Posterior cingulate gyrus (tissue), 11 donors: ENCODE measurements at regions not wholly inside any gene's neighbourhood (a gene's known extent, or its start where the extent isn't known, plus 50 kb on each side); places are given as distances from the start of the nearest gene placed in this dataset.

ENCODE experiments used
- DNase-seq, 10 donors: peaks; one replicate each; pipeline versions ENCODE4 v3.0.0 to v3.0.0-alpha.2; 2020 to 2021; ENCODE audit warnings: mixed read lengths in 3 of 10
- intact Hi-C: fragments of 100-400 bp; cut with DNase I; formaldehyde crosslinking; loops from one replicate; pipeline ENCODE4 v1.15.1; 2023

DNA sequence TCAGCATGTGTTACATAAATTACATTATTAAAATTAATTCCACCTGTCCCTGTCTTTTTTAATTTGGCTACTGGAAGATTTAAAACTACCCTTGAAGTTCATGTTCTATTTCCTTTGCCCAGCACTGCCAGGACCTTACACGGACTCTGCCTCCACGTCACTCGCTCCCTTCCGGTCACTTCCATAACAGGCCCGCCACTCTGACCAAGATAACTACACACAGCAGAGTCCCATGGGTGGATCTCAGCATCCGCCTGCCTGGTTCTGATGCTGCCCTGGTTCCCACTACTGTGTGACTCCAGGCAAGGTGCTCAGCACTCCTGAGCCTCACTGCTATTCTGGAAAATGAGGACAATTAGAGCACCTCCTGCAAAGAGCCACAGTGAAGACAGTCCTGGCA, 153.3 kb upstream of the ERG start:
- intact Hi-C loops, result no loop called here
- DNase-seq, result no peak

GRCh38 chr21:38652396-38652795, 153.3 kb upstream of the ETS2 start:
- intact Hi-C loops, result no loop called here

GRCh38 chr21:38654580-38654979, 151.1 kb upstream of the ETS2 start:
- no peak for DNase-seq

More at GRCh38 chr21:38652396-38652795, 153.3 kb upstream of the ETS2 start:
- DNase-seq, result no peak

GRCh38 chr21:38658511-38658910, 147.2 kb upstream of the ETS2 start:
- DNase-seq, result no peak
- intact Hi-C loops, result no loop called here

More at GRCh38 chr21:38654580-38654979, 151.1 kb upstream of the ETS2 start:
- intact Hi-C loops, result no loop called here

GRCh38 chr21:38659936-38660332, 145.8 kb upstream of the ETS2 start:
- intact Hi-C loops, result no loop called here

DNA sequence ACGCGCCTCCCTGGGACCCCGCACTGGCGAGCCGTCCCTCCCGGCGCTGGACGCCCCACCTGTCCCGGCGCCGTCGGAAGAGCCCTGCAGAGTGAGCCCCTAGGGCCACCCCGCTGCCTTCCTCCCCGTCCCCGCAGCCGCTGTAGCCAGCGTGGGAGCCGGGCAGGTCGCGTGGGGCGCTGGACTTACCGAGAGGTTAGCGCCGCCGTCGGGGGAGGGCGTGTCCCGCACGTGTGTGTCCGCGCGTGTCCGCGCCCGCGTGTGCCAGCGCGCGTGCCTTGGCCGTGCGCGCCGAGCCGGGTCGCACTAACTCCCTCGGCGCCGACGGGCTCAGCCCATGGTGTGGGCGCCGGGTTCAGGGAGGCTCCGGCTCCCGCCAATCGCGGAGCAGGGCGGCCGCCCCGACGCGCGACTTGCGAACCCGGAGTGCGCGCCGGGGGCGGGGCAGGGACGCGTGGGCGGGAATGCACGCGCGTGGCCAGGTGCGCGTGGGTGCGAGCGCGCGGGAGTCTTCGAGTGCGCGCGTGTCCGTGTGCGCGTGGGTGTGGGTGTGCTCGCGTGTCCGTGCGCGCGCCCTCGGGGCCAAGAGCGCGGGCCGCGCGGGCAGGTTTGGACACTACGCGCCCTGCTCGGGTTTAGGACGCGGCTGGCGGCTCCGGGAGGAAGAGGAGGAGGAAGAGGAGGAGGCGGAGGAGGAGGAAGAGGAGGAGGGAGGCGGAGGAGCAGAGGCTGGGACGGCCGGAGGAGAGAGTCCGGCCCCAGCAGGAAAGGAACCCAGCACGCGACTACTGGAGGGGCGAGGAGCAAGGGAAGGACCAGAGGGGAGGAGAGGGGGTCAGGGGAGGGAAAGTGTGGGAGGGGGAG, 145.2 kb upstream of the ETS2 start:
- intact Hi-C loops, result no loop called here

More at GRCh38 chr21:38659936-38660332, 145.8 kb upstream of the ETS2 start:
- no peak for DNase-seq

DNA sequence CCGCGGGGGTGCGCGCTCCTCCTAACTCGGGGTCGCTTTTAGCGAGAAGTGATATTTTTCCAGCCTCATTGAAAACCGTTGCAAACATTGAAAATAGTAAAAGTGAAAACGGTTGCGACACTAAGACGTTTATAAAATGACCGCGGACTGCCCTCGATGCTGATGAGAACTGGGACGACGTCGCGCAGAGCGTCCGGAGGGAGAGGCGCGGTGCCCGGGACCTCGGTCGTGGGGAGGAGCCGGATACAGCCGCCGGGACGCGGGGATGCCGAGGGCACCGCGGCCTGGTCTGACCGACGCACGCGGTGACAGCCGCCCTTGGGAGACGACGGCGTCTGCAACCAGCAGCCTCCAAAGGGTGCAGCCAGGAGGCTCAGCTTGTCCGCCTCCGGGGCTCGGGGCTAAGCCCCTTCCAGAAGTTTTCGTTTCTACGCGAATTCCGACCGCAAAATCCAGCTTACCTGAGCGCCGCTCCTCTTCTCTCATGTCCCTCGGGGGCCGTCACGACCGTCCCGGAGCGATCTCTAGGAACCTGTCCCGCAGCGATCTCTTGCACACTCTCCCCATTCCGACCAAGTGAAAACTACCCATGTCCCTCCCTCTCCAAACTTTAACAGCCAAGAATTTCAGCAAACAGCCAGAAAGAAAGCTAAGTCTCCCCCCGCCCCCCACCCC, 144.4 kb upstream of the ETS2 start:
- intact Hi-C loops, result no loop called here
- no peak for DNase-seq

More for the DNA sequence above, 145.2 kb upstream of the ETS2 start:
- no peak for DNase-seq

GRCh38 chr21:38661889-38662568, 143.7 kb upstream of the ETS2 start:
- no peak for DNase-seq
- intact Hi-C loops, result no loop called here

DNA sequence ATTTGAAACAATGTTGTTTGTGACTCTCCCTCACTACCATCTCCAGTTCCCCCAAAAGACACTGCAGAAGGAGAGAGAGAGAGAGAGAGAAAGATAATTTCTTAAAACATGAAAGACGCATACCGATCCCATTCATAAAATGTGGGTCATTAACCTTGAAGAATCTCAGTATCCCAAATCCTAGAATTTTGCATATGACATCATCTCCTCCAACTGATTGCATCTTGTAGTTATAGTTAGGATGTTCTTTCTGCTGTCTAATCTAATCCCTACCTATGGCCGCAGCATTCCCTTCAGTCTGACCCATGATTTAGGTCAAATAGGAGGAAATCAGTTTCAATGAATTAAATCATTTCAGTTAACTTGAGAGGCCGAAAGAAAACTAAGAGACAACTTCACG, 142.4 kb upstream of the ETS2 start:
- DNase-seq, result no peak
- intact Hi-C loops, result no loop called here

GRCh38 chr21:38664315-38664714, 141.4 kb upstream of the ETS2 start:
- intact Hi-C loops, result no loop called here
- DNase-seq, result no peak

GRCh38 chr21:38664841-38665240, 140.9 kb upstream of the ETS2 start:
- DNase-seq, result no peak
- intact Hi-C loops, result no loop called here

DNA sequence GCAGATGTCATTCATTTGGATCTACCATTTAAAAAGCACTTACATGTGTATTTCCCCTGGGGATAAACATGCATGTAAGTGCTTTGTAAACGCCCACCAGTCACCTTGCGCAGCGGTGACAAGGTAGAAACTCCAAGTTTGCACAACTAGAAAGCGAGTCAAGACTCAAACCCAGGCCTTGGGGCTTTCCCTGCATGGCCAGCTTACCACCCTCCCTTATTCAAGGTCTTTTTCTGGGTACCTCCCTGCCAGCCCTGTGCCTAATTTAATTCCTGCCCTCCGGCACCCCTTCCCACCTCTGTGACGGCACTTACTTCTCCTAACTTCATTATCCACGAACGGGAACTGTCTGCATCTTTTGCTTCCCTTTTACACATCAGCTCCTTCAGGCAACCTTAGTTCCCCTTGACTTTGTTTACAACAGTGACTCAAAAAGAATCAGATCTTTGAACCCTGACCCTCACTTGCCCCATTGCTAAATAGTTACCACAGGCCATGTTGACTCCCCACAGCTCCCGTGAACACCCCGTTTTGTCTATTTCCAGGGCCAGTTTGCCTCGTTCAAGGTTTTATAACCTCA, 138.3 kb upstream of the ETS2 start:
- intact Hi-C loops, result no loop called here
- DNase-seq, result no peak

DNA sequence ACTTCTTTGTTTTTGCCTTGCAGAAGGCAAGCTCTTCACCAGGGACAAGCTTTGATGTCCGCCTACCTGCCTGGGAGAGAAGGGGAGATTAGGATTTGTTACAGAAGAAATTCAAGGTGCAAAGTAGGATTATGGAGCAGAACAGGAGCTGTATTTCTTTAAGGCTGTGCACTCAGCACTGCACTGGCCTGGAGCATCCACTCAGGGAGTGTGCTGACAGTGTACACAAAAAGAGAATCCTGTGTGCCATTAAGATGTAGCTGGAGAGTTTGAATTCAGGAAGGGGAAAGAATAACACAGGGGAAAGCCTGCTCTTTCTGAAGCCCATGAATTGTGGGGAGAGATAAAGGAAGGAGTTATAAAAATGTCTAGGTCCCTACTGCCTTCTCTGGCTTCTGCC, 137.7 kb upstream of the ETS2 start:
- DNase-seq, result no peak

DNA sequence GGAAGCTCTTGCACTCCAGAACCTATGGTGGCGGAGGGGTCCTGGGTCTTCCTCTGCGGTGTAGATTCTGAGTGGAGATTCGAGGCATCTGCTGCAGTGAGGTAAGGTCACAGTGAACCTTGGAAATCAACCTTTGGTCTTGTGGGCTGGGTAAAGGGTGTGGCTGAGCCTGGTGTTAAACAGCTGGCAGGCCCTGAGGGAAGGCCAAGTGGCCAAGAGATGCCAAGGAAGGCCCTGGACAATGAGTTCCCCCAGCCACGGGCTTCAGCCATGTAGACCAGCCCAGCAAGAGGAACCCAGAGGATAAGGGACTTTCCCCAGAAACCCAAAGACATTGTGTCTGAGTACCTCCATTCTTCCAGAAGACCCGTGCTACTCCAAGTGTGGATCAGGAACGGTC, 137.2 kb upstream of the ETS2 start:
- intact Hi-C loops, result no loop called here

More for the DNA sequence above, 137.7 kb upstream of the ETS2 start:
- intact Hi-C loops, result no loop called here

DNA sequence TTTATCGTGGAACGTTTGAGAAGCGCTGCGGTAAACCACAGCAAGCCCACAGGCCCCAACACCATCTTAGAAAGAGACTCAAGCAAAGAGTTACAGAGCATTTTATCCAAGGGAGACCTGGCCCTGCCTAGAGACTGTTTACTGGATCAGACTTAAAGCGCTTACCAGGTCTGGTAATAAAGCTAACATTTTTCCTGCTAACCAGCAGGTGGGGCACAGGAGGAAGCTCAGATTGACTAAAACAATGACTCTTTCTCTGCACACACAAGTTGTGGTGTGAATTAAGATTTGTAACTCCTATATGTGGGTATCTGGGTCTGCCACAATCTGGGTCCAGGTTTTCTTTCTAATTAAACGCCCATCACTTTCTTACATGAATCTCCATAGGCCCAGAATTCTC, 136.5 kb upstream of the ETS2 start:
- DNase-seq, result no peak
- intact Hi-C loops, result no loop called here

More for the DNA sequence above, 137.2 kb upstream of the ETS2 start:
- DNase-seq, result no peak

DNA sequence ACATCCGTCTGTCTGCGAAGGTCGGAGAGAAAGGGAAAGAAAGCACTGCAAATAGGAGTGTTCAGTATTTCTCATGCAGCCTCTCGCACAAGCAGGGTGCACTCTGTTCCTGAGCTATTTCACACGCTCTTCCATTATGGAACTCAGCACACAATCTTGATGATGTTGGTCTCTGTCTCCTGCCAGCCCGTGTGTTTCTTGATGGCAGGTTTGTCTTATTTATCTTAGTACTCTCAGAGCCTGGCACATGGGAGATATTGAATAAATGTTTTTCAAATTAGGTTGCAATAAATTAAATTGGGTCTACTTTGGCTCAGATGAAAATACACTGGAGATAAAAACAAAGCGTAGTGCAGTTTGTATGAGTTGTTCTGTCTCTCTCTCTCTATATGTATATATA, 134.9 kb upstream of the ETS2 start:
- no peak for DNase-seq
- intact Hi-C loops, result no loop called here

GRCh38 chr21:38671773-38672172, 134.0 kb upstream of the ETS2 start:
- no peak for DNase-seq
- intact Hi-C loops, result no loop called here

GRCh38 chr21:38675182-38675824, 130.4 kb upstream of the ETS2 start:
- intact Hi-C loops, result no loop called here
- DNase-seq, result no peak

DNA sequence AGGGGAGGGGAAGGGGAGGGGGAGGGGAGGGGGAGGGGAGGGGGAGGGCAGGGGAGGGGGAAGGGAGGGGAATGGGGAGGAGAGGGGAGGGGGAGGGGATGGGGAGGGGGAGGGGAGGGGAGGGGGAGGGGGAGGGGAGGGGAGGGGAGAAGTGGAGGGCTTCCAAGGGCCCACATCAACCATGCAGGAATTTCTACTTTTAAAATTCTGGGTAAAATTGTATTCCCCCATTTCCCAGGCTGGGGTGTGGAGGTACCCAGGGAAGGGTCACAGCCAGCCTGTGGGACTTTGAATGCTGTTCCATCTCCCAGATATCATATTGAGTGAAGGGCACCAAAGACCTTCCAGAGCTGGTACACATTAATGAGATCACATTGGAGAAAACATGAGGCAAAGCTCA, 126.9 kb upstream of the ETS2 start:
- DNase-seq, result no peak
- intact Hi-C loops, result no loop called here

DNA sequence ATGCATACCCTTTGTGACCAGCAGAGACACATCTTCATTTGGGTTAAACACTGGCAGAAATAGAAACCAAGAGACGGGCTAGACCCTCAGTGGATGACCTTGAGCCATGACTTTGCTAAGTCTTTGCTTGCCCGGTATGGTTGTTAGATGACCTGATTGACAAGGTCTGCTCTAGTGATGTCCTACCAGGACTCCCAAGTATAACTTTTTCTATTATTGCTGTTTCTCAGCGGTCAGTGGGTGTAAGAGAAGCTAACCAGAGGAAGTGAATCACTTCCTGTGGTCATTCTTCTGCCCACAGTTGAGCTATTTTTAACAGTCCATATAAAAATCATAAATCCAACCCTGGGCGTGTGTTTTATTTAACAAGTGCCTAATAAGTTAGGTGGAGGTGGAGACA, 126.2 kb upstream of the ETS2 start:
- intact Hi-C loops, result no loop called here
- DNase-seq, result no peak
